Thyroid gland (tissue), 4 donors: ENCODE measurements at regions not wholly inside any gene's neighbourhood (a gene's known extent, or its start where the extent isn't known, plus 50 kb on each side); places are given as distances from the start of the nearest gene placed in this dataset.

ENCODE experiments used
- DNase-seq, 2 donors: peaks; one replicate each; pipeline ENCODE4 v3.0.0-alpha.2; 2019
- H3K27ac ChIP-seq, 3 donors: fragments of 200-600 bp; sonication (generic); 1 replicate in 2 of 3; 2 replicates in 1 of 3; pipeline ENCODE4 v1.5.1; 2016 to 2019; ENCODE audit warnings: mild to moderate bottlenecking in 1 of 3, moderate library complexity in 1 of 3
- H3K27me3 ChIP-seq: fragments of 200-600 bp; sonication (generic); one replicate; pipeline ENCODE4 v1.5.1; 2019
- H3K36me3 ChIP-seq, 2 donors: fragments of 200-600 bp; sonication (generic); one replicate each; pipeline ENCODE4 v1.5.1; 2016 to 2019
- H3K4me1 ChIP-seq, 2 donors: fragments of 200-600 bp; sonication (generic); one replicate each; pipeline ENCODE4 v1.5.1; 2017 to 2019
- H3K4me3 ChIP-seq, 3 donors: fragments of 200-600 bp; sonication (generic); replicated peaks in 1 of 3; 1 replicate in 2 of 3; 2 replicates in 1 of 3; pipeline ENCODE4 v1.5.1; 2016; ENCODE audit warnings: mild to moderate bottlenecking in 1 of 3
- H3K9me3 ChIP-seq: fragments of 200-600 bp; sonication (generic); one replicate; pipeline ENCODE4 v1.5.1; 2017
- CTCF ChIP-seq, 6 experiments: fragments of 200-600 bp in 3 of 6; fragments of 450-650 bp in 3 of 6; sonication (generic) in 3 of 6; IDR thresholded peaks; one replicate each; pipeline ENCODE4 v1.5.1; 2016 to 2019; ENCODE audit warnings: antibody characterized with exemption in 6 of 6, mild to moderate bottlenecking in 2 of 6, inconsistent platforms in 1 of 6, moderate library complexity in 1 of 6
- POLR2A ChIP-seq, 2 donors: fragments of 450-650 bp; IDR thresholded peaks; one replicate each; pipeline ENCODE4 v1.6.1; 2017; ENCODE audit warnings: antibody characterized with exemption in 2 of 2, mild to moderate bottlenecking in 2 of 2, moderate library complexity in 1 of 2
- WGBS, 2 donors: methylation state at CpG; one replicate each; pipeline ENCODE4 v1.1.5; 2017; 5-methylcytosine and 5-hydroxymethylcytosine counted together
- intact Hi-C: fragments of 100-400 bp; cut with DNase I; formaldehyde crosslinking; loops from one replicate; pipeline ENCODE4 v1.15.1; 2023

- H3K36me3 ChIP-seq: no peaks in the 10 kb centered on the region
- 78 to 88% methylated on average over 8 to 12 of the region's 12 CpGs for WGBS, 2 donors
- H3K4me1 ChIP-seq: no peaks in the 10 kb centered on the region
- intact Hi-C loops: no loop called here
- no peak overlapping the region for H3K4me3 ChIP-seq
- no peak for TF ChIP-seq POLR2A (IDR thresholded peaks at IDR 0.05)
- TF ChIP-seq CTCF (IDR thresholded peaks at IDR 0.05): no peak
- H3K9me3 ChIP-seq: no peaks in the 10 kb centered on the region
- DNase-seq: no peak
- H3K27ac ChIP-seq: no peak overlapping the region
- H3K27me3 ChIP-seq: no peaks in the 10 kb centered on the region
Measured at GRCh38 chr22:49240472-49240871, 587.2 kb downstream of the BRD1 start.

GRCh38 chr22:49240016-49240380 lies 587.7 kb downstream of the BRD1 start:
- DNase-seq: no peak
- intact Hi-C loops: no loop called here
- TF ChIP-seq CTCF (IDR thresholded peaks at IDR 0.05) (no peak), POLR2A (IDR thresholded peaks at IDR 0.05) (no peak)
- no peak overlapping the region for H3K4me3 ChIP-seq
- H3K4me1 ChIP-seq: no peaks in the 10 kb centered on the region
- no peaks in the 10 kb centered on the region for H3K27me3 ChIP-seq
- no peaks in the 10 kb centered on the region for H3K36me3 ChIP-seq
- H3K9me3 ChIP-seq: no peaks in the 10 kb centered on the region
- 53 to 78% methylated on average over 7 to 9 of the region's 9 CpGs for WGBS, 2 donors
- no peak overlapping the region for H3K27ac ChIP-seq

GRCh38 chr22:49239264-49240015 lies 588.2 kb downstream of the BRD1 start:
- Histone ChIP-seq H3K36me3 (no peaks in the 10 kb centered on the region), H3K4me1 (no peaks in the 10 kb centered on the region), H3K27ac (no peak overlapping the region), H3K27me3 (no peaks in the 10 kb centered on the region), H3K9me3 (no peaks in the 10 kb centered on the region), H3K4me3 (no peak overlapping the region)
- WGBS, 2 donors: 84 to 88% methylated on average over 10 to 12 of the region's 18 CpGs
- intact Hi-C loops: no loop called here
- DNase-seq: no peak
- TF ChIP-seq POLR2A (IDR thresholded peaks at IDR 0.05) (no peak), CTCF (IDR thresholded peaks at IDR 0.05) (no peak)

- WGBS, 2 donors: 73 to 87% methylated on average over 21 of the region's 25 CpGs
- Histone ChIP-seq H3K4me1 (no peaks in the 10 kb centered on the region), H3K4me3 (no peak overlapping the region), H3K27ac (no peak overlapping the region), H3K9me3 (no peaks in the 10 kb centered on the region), H3K36me3 (no peaks in the 10 kb centered on the region), H3K27me3 (no peaks in the 10 kb centered on the region)
- intact Hi-C loops: no loop called here
- DNase-seq: no peak
- TF ChIP-seq CTCF (IDR thresholded peaks at IDR 0.05) (no peak), POLR2A (IDR thresholded peaks at IDR 0.05) (no peak)
Measured at GRCh38 chr22:49238181-49239141, 589.2 kb downstream of the BRD1 start.

- intact Hi-C loops: no loop called here
- Histone ChIP-seq H3K27me3 (no peaks in the 10 kb centered on the region), H3K36me3 (no peaks in the 10 kb centered on the region), H3K27ac (no peak overlapping the region), H3K4me1 (no peaks in the 10 kb centered on the region), H3K4me3 (no peak overlapping the region), H3K9me3 (no peaks in the 10 kb centered on the region)
- no peak for DNase-seq
- no peak for TF ChIP-seq POLR2A (IDR thresholded peaks at IDR 0.05)
- TF ChIP-seq CTCF (IDR thresholded peaks at IDR 0.05): no peak
- WGBS, 2 donors: 60 to 70% methylated on average over 2 to 4 of the region's 7 CpGs
Measured at GRCh38 chr22:49237703-49238102, 590.0 kb downstream of the BRD1 start.
